OCI-LY3 (cell line): ENCODE measurements at regions not wholly inside any gene's neighbourhood (a gene's known extent, or its start where the extent isn't known, plus 50 kb on each side); places are given as distances from the start of the nearest gene placed in this dataset.

ENCODE experiments used
- H2AFZ ChIP-seq: fragments of 200-600, 300-600 bp; shearing (Covaris generic); 2 replicates; pipeline ENCODE4 v1.6.0; 2014; ENCODE audit warnings: antibody characterized with exemption, low read depth, low read length
- H3K27ac ChIP-seq: fragments of 200-600, 300-600 bp; sonication (generic); 2 replicates; pipeline ENCODE4 v1.5.1; 2014; ENCODE audit warnings: mild to moderate bottlenecking, low read length, moderate library complexity, mixed read lengths
- H3K27me3 ChIP-seq: fragments of 200-600, 300-600 bp; sonication (generic); 2 replicates; pipeline ENCODE4 v1.6.1; 2014; ENCODE audit warnings: low read depth, low read length, mixed read lengths
- H3K36me3 ChIP-seq: fragments of 200-600, 300-600 bp; sonication (generic); replicated peaks from 2 replicates; pipeline ENCODE3; 2014; ENCODE audit warnings: low read depth, low read length, mixed read lengths
- H3K4me1 ChIP-seq: fragments of 300-600, 200-600 bp; sonication (generic); 2 replicates; pipeline ENCODE4 v1.6.1; 2014; ENCODE audit warnings: low read length, mixed read lengths
- H3K4me2 ChIP-seq: fragments of 200-600, 300-600 bp; sonication (generic); 2 replicates; pipeline ENCODE4 v1.6.1; 2014; ENCODE audit warnings: low read length, mixed read lengths
- H3K4me3 ChIP-seq: fragments of 300-600, 200-600 bp; sonication (generic); 2 replicates; pipeline ENCODE4 v1.5.1; 2014; ENCODE audit warnings: antibody characterized with exemption, mild to moderate bottlenecking, low read length, moderate library complexity
- H3K79me2 ChIP-seq: fragments of 300-600, 200-600 bp; shearing (Covaris generic); 2 replicates; pipeline ENCODE4 v1.6.1; 2014; ENCODE audit warnings: mild to moderate bottlenecking, low read length, mixed read lengths
- H3K9ac ChIP-seq: fragments of 300-600, 200-600 bp; shearing (Covaris generic); 2 replicates; pipeline ENCODE4 v1.6.0; 2014; ENCODE audit warnings: mild to moderate bottlenecking, low read length, moderate library complexity
- H3K9me3 ChIP-seq: fragments of 200-600, 300-600 bp; shearing (Covaris generic); 2 replicates; pipeline ENCODE4 v1.6.1; 2014; ENCODE audit warnings: low read length, mixed read lengths; ENCODE audit not compliant: insufficient read depth
- H4K20me1 ChIP-seq: fragments of 200-600, 300-600 bp; sonication (generic); 2 replicates; pipeline ENCODE4 v1.6.1; 2016; ENCODE audit warnings: low read length, mixed read lengths; ENCODE audit not compliant: insufficient read depth
- CTCF ChIP-seq: fragments of 200-600, 300-600 bp; sonication (generic); IDR thresholded peaks from 2 replicates; pipeline ENCODE4 v1.5.1; 2014; ENCODE audit warnings: antibody characterized with exemption, low read length, low read depth
- EZH2phosphoT487 ChIP-seq: fragments of 200-600 bp; shearing (Covaris generic); IDR thresholded peaks from 2 replicates; pipeline ENCODE4 v1.6.1; 2018; ENCODE audit warnings: antibody characterized with exemption, mixed run types, low read depth

GRCh38 chr6:19691465-19692167, 145.6 kb upstream of the ID4 start:
- H3K4me2 ChIP-seq = no peak overlapping the region
- no peak overlapping the region for H3K27ac ChIP-seq
- no peaks in the 10 kb centered on the region for H3K9me3 ChIP-seq
- no peak for TF ChIP-seq EZH2phosphoT487
- no peak for TF ChIP-seq CTCF
- no peak overlapping the region for H2AFZ ChIP-seq
- no peaks in the 10 kb centered on the region for H3K79me2 ChIP-seq
- no peaks in the 10 kb centered on the region for H3K27me3 ChIP-seq
- H3K4me3 ChIP-seq = no peak overlapping the region
- H3K9ac ChIP-seq = no peak overlapping the region
- no peaks in the 10 kb centered on the region for H4K20me1 ChIP-seq
- H3K36me3 ChIP-seq = no peaks in the 10 kb centered on the region
- no peaks in the 10 kb centered on the region for H3K4me1 ChIP-seq

DNA sequence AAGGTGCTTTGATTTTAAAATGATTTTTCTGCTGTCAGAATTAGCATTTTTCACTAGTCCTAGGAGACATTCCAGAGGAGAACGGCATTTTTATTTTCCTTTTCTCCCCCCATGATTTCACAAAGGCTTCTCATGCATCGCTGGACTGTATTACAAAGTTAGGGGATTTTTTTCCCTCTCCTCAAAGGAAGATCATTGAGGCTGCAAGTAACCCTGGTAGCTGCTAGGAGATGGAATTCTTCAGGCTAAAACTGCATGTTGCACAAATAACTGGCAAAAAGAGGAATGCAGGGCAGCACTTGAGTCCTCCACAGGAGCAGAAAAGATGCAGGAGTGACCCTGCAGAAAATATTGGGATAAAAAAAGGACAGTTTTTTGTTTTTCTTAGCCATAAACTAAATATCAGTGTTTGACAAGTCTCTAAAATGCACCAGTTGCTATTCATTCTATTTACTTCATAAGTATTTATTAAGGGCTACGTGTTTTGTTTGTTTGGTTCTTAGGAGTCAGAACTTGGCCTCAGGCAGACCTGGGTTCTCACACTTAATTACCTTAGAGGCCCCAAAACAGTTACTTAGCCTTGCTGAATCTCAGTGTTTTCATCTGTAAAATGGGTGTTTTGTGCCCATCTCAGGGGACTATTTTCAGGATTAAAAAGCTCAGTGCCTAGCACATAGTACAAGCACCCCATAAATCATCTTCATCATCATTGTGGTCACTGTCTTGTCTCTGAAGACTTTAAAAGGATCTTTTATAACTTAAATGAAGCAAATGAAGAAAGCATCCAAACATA, 144.5 kb upstream of the ID4 start:
- no peak overlapping the region for H3K9ac ChIP-seq
- no peak for TF ChIP-seq EZH2phosphoT487
- H3K27ac ChIP-seq = no peak overlapping the region
- no peaks in the 10 kb centered on the region for H3K36me3 ChIP-seq
- no peaks in the 10 kb centered on the region for H3K27me3 ChIP-seq
- H3K4me3 ChIP-seq = no peak overlapping the region
- no peaks in the 10 kb centered on the region for H3K79me2 ChIP-seq
- H4K20me1 ChIP-seq = no peaks in the 10 kb centered on the region
- H3K9me3 ChIP-seq = no peaks in the 10 kb centered on the region
- no peak overlapping the region for H3K4me2 ChIP-seq
- no peak overlapping the region for H2AFZ ChIP-seq
- no peaks in the 10 kb centered on the region for H3K4me1 ChIP-seq

DNA sequence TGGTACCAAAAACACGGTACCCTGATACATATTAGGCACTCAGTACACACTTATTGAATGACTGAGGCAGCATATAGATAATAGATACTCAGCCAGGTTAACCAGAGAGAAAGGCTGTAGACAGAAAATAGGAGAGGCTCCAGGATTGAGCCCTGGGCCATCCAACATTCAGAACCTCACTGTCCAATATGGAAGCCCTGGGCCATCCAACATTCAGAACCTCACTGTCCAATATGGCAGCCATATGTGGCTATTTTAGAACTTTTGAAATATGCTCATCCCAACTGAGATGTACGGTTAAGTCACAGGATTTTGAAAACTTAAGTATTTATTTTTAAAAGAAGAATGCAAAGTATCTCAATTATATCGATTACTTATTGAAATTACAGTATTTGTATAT, 142.5 kb upstream of the ID4 start:
- no peak overlapping the region for H3K4me3 ChIP-seq

DNA sequence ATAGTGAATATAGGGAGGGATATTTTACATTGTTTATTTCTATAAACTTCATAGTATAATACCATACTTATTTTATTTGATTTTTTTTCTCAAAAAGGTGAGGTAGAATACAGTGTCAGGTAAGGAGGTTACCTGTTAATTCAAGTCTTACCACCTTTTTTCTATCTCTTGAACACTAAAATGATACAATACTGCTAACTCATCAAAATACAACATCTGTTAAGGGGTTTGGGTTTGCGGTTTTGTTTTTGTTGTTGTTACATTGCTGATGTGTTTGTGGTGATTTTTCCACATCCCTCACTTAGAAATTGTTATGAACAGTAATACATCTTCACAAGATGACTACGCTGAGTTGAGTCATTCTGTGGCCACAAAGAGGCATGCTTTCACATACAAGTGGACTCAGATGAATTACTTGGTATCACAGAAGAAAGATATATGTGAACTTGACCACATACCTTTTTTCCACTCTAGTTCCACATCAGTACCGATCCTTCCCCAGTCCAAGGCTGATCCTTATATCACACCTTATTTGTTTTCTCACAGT, 139.4 kb upstream of the ID4 start:
- Histone ChIP-seq H3K27ac (no peak overlapping the region), H4K20me1 (no peaks in the 10 kb centered on the region), H3K4me3 (no peak overlapping the region), H3K4me1 (no peaks in the 10 kb centered on the region), H3K79me2 (no peaks in the 10 kb centered on the region), H3K4me2 (no peak overlapping the region), H3K36me3 (no peaks in the 10 kb centered on the region), H3K9ac (no peak overlapping the region), H2AFZ (no peak overlapping the region), H3K27me3 (no peaks in the 10 kb centered on the region), H3K9me3 (no peaks in the 10 kb centered on the region)
- no peak for TF ChIP-seq EZH2phosphoT487
- TF ChIP-seq CTCF = no peak

More for the DNA sequence above, 142.5 kb upstream of the ID4 start:
- H2AFZ ChIP-seq = no peak overlapping the region
- H3K4me2 ChIP-seq = no peak overlapping the region
- H3K27me3 ChIP-seq = no peaks in the 10 kb centered on the region
- H3K27ac ChIP-seq = no peak overlapping the region
- no peaks in the 10 kb centered on the region for H3K79me2 ChIP-seq
- no peak overlapping the region for H3K9ac ChIP-seq
- no peaks in the 10 kb centered on the region for H3K4me1 ChIP-seq
- H4K20me1 ChIP-seq = no peaks in the 10 kb centered on the region
- no peaks in the 10 kb centered on the region for H3K9me3 ChIP-seq
- no peaks in the 10 kb centered on the region for H3K36me3 ChIP-seq
- no peak for TF ChIP-seq CTCF
- no peak for TF ChIP-seq EZH2phosphoT487
